ENCODE measurements at regions not wholly inside any gene's neighbourhood (a gene's known extent, or its start where the extent isn't known, plus 50 kb on each side); places are given as distances from the start of the nearest gene placed in this dataset.

- Histone ChIP-seq H3K4me1 (ENCODE audit: insufficient read depth, low read length, poor library complexity, severe bottlenecking) (no peaks in the 10 kb centered on the region), H3K9me3 (ENCODE audit: low read length) (no peaks in the 10 kb centered on the region), H3K27ac (ENCODE audit: low read depth, low read length, poor library complexity, severe bottlenecking) (no peak overlapping the region), H3K4me3 (ENCODE audit: low read depth, low read length, poor library complexity, severe bottlenecking) (no peak overlapping the region), H2AFZ (ENCODE audit: low read length) (no peak overlapping the region), H3K4me2 (ENCODE audit: low read length) (no peak overlapping the region), H3K79me2 (ENCODE audit: insufficient read depth, low read depth, low read length) (no peaks in the 10 kb centered on the region), H3K9me2 (ENCODE audit: insufficient read depth, low read length) (no peaks in the 10 kb centered on the region), H3K36me3 (ENCODE audit: insufficient read depth, low read length) (no peaks in the 10 kb centered on the region), H4K20me1 (ENCODE audit: insufficient read depth, low read length) (no peaks in the 10 kb centered on the region)
- ChIA-PET CTCF (ENCODE audit: unreplicated experiment) (no interaction called here), POLR2A (no interaction called here)
- TF ChIP-seq EZH2phosphoT487 (IDR thresholded peaks at IDR 0.05; ENCODE audit: borderline replicate concordance, low read depth, low read length): no peak
- TF ChIP-seq, protein P1, sequence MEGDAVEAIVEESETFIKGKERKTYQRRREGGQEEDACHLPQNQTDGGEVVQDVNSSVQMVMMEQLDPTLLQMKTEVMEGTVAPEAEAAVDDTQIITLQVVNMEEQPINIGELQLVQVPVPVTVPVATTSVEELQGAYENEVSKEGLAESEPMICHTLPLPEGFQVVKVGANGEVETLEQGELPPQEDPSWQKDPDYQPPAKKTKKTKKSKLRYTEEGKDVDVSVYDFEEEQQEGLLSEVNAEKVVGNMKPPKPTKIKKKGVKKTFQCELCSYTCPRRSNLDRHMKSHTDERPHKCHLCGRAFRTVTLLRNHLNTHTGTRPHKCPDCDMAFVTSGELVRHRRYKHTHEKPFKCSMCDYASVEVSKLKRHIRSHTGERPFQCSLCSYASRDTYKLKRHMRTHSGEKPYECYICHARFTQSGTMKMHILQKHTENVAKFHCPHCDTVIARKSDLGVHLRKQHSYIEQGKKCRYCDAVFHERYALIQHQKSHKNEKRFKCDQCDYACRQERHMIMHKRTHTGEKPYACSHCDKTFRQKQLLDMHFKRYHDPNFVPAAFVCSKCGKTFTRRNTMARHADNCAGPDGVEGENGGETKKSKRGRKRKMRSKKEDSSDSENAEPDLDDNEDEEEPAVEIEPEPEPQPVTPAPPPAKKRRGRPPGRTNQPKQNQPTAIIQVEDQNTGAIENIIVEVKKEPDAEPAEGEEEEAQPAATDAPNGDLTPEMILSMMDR (conservative IDR thresholded peaks at IDR 0.05; ENCODE audit: low read length): no peak
- DNase-seq (ENCODE audit: low spot score): no peak
- intact Hi-C loops (cut with micrococcal nuclease; ENCODE audit: unreplicated experiment): no loop called here
- BruUV-seq (replicated peaks): no TSS peak
Observed at GRCh38 chr13:105276571-105276970, 1258.9 kb downstream of the EFNB2 start.

DNA sequence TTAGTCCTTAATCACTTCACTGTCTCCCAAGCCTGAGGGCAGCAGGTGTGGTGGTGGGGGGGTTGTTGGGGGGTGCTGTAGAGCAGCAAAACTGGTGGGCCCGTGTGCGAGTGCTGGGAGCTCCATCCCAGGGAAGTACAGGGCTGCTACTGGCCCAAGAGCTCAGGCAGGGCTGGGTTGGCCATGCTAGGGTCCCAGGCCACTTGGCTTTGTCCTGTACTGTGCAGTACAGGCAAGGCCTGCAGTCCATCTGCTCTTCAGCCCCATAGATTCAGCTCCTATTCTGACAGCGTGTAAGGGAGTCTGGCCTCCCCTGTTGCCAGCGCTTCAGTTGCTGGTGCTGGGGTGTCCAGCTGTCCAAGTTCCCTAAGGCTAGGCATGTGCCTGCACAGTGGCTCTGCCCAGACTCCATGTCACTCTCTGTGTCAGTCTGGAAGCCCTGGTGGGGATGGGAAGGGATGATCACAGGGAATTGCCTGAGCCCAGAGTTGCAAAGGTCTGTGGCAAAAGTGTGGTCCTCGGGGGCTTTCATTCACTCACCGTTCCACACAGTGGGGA, 1261.7 kb downstream of the EFNB2 start:
- Histone ChIP-seq H3K9me3 (ENCODE audit: low read length) (no peaks in the 10 kb centered on the region), H3K27ac (ENCODE audit: low read depth, low read length, poor library complexity, severe bottlenecking) (no peak overlapping the region), H3K9me2 (ENCODE audit: insufficient read depth, low read length) (no peaks in the 10 kb centered on the region), H3K4me2 (ENCODE audit: low read length) (no peak overlapping the region), H3K4me3 (ENCODE audit: low read depth, low read length, poor library complexity, severe bottlenecking) (no peak overlapping the region), H3K79me2 (ENCODE audit: insufficient read depth, low read depth, low read length) (no peaks in the 10 kb centered on the region), H3K4me1 (ENCODE audit: insufficient read depth, low read length, poor library complexity, severe bottlenecking) (no peaks in the 10 kb centered on the region), H4K20me1 (ENCODE audit: insufficient read depth, low read length) (no peaks in the 10 kb centered on the region), H3K36me3 (ENCODE audit: insufficient read depth, low read length) (no peaks in the 10 kb centered on the region), H2AFZ (ENCODE audit: low read length) (no peak overlapping the region)
- TF ChIP-seq EZH2phosphoT487 (IDR thresholded peaks at IDR 0.05; ENCODE audit: borderline replicate concordance, low read depth, low read length): no peak
- TF ChIP-seq, protein P1 (conservative IDR thresholded peaks at IDR 0.05; ENCODE audit: low read length): no peak
- ChIA-PET CTCF (ENCODE audit: unreplicated experiment) (no interaction called here), POLR2A (no interaction called here)
- DNase-seq (ENCODE audit: low spot score): no peak
- intact Hi-C loops (cut with micrococcal nuclease; ENCODE audit: unreplicated experiment): no loop called here
- BruUV-seq (replicated peaks): no TSS peak

- Histone ChIP-seq H3K4me2 (ENCODE audit: low read length) (no peak overlapping the region), H3K36me3 (ENCODE audit: insufficient read depth, low read length) (no peaks in the 10 kb centered on the region), H4K20me1 (ENCODE audit: insufficient read depth, low read length) (no peaks in the 10 kb centered on the region), H2AFZ (ENCODE audit: low read length) (no peak overlapping the region), H3K4me3 (ENCODE audit: low read depth, low read length, poor library complexity, severe bottlenecking) (no peak overlapping the region), H3K4me1 (ENCODE audit: insufficient read depth, low read length, poor library complexity, severe bottlenecking) (no peaks in the 10 kb centered on the region), H3K79me2 (ENCODE audit: insufficient read depth, low read depth, low read length) (no peaks in the 10 kb centered on the region), H3K9me2 (ENCODE audit: insufficient read depth, low read length) (no peaks in the 10 kb centered on the region), H3K27ac (ENCODE audit: low read depth, low read length, poor library complexity, severe bottlenecking) (no peak overlapping the region), H3K9me3 (ENCODE audit: low read length) (no peaks in the 10 kb centered on the region)
- BruUV-seq (replicated peaks): no TSS peak
- ChIA-PET CTCF (ENCODE audit: unreplicated experiment) (no interaction called here), POLR2A (no interaction called here)
- intact Hi-C loops (cut with micrococcal nuclease; ENCODE audit: unreplicated experiment): no loop called here
- no peak for DNase-seq (ENCODE audit: low spot score)
- TF ChIP-seq, protein P1 (conservative IDR thresholded peaks at IDR 0.05; ENCODE audit: low read length): no peak
- no peak for TF ChIP-seq EZH2phosphoT487 (IDR thresholded peaks at IDR 0.05; ENCODE audit: borderline replicate concordance, low read depth, low read length)
Observed at GRCh38 chr13:105272660-105273631, 1262.5 kb downstream of the EFNB2 start.

All from OCI-LY7 (cell line).